AG04449 (cell line): ENCODE measurements at regions not wholly inside any gene's neighbourhood (a gene's known extent, or its start where the extent isn't known, plus 50 kb on each side); places are given as distances from the start of the nearest gene placed in this dataset.

ENCODE experiments used
- CTCF ChIA-PET: fragments of 350-600 bp; formaldehyde crosslinking; extraction: SDS; loops from one replicate; lab custom pipeline; 2021; ENCODE audit warnings: antibody characterized with exemption; lab: Yijun Ruan, JAX
- POLR2A ChIA-PET: fragments of 400-600, 350-600 bp; formaldehyde crosslinking; extraction: SDS; loops from one replicate; lab custom pipeline; 2020; ENCODE audit warnings: antibody characterized with exemption, inconsistent platforms; lab: Yijun Ruan, JAX
- DNase-seq: peaks from one replicate; pipeline ENCODE4 v3.0.0-alpha.2; 2010; ENCODE audit warnings: low read depth, low spot score
- H3K4me3 ChIP-seq: 2 replicates; pipeline ENCODE4 v1.5.1; 2011; ENCODE audit warnings: low read depth, mild to moderate bottlenecking, control low read depth, low read length
- CTCF ChIP-seq: IDR thresholded peaks from one replicate; pipeline ENCODE4 v1.5.1; 2011; ENCODE audit warnings: mild to moderate bottlenecking, moderate library complexity, low read length, control low read depth, inconsistent platforms; ENCODE audit not compliant: insufficient read depth; ENCODE audit errors: missing control alignments

DNA sequence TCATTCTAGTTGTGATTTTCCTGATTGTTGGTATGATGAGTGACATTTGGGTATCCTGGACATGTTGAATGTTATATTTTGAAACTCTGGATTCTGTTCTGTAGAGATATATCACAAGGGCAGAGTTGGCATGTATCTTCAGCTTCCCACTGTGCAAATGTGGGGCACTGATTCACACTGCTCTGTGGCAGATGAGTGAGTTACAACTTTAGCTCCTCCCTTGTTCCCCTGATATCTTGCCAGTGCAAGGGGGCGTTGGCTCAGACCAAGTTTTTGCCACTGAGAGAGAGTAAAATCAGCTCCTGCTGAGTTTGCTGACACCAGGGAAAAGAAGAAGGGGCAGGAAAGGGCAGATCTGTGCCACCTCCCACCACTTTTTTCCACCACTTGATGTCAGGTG is 199.6 kb upstream of the MMADHC start:
- ChIA-PET POLR2A (no interaction called here), CTCF (interaction anchor here (1.2 kb wide), 1 partner anchor 12 kb away, joined by 7 read pairs; no protein-coding TSS in a partner anchor)
- TF ChIP-seq CTCF, result no peak

GRCh38 chr2:149783284-149783683 is 195.7 kb upstream of the MMADHC start:
- no peak for TF ChIP-seq CTCF
- DNase-seq, result no peak
- POLR2A ChIA-PET, result no interaction called here
- no peak overlapping the region for H3K4me3 ChIP-seq
- CTCF ChIA-PET, result no interaction called here

More for the DNA sequence above, 199.6 kb upstream of the MMADHC start:
- H3K4me3 ChIP-seq, result no peak overlapping the region
- DNase-seq, result no peak

GRCh38 chr2:149782572-149782971 is 195.0 kb upstream of the MMADHC start:
- H3K4me3 ChIP-seq, result no peak overlapping the region
- POLR2A ChIA-PET, result no interaction called here
- no peak for DNase-seq
- TF ChIP-seq CTCF, result no peak
- CTCF ChIA-PET, result no interaction called here

GRCh38 chr2:149781263-149781808 is 193.8 kb upstream of the MMADHC start:
- no peak for DNase-seq
- TF ChIP-seq CTCF, result no peak
- H3K4me3 ChIP-seq, result no peak overlapping the region
- CTCF ChIA-PET, result no interaction called here
- POLR2A ChIA-PET, result no interaction called here

- CTCF ChIA-PET, result no interaction called here
- DNase-seq, result no peak
- no peak overlapping the region for H3K4me3 ChIP-seq
- POLR2A ChIA-PET, result no interaction called here
- no peak for TF ChIP-seq CTCF
Observed at GRCh38 chr2:149773006-149773405, 185.4 kb upstream of the MMADHC start.

DNA sequence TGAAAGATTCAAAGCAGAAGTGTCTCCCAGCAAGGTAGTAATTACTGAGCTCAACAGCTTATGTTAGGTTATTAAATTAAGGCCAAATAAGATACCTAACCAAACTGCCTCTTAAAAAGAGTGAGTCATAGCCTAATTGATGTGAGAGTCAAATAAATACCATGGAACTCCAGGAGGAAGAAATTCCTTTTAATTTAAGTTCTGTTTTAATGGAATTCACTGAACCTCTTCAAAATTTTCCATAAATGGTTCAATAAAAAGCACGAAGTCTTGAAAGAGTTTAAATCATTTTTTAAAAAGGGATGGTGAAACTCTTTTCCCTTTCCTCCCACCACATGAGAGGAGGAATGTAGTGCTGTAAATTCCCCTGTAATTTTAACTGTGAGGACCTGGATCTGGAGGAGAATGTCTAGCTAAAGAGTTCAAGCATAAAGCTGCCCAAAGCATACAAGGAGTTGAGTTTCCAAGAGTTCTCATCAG is 180.8 kb upstream of the MMADHC start:
- ChIA-PET CTCF (interaction anchor here (1.3 kb wide), 1 partner anchor 172 kb away, joined by 4 read pairs; no protein-coding TSS in a partner anchor), POLR2A (interaction anchor here (0.8 to 0.9 kb wide), 3 partner anchors 120 to 697 kb away, joined by 3 to 4 read pairs (median 3); no protein-coding TSS in a partner anchor)
- no peak overlapping the region for H3K4me3 ChIP-seq
- no peak for DNase-seq
- no peak for TF ChIP-seq CTCF
